H1 (cell line): ENCODE measurements at regions not wholly inside any gene's neighbourhood (a gene's known extent, or its start where the extent isn't known, plus 50 kb on each side); places are given as distances from the start of the nearest gene placed in this dataset.

Experiments used
- CTCF ChIA-PET: fragments of 300-600 bp; sonication (Branson Sonifier 250); formaldehyde crosslinking; loops from one replicate; lab custom pipeline; 2021; ENCODE audit not compliant: partially characterized antibody; lab: Charles Lee
- POLR2A ChIA-PET: fragments of 300-600 bp; sonication (Branson Sonifier 250); formaldehyde crosslinking; loops from one replicate; lab custom pipeline; 2021; ENCODE audit warnings: inconsistent platforms; ENCODE audit not compliant: partially characterized antibody; lab: Charles Lee
- DNase-seq, 2 experiments: peaks; one replicate each; pipeline versions ENCODE4 v3.0.0 to v3.0.0-alpha.2; 2010 to 2022; ENCODE audit warnings: low spot score in 2 of 2, low read depth in 1 of 2, mixed read lengths in 1 of 2
- FAIRE-seq: peaks from 2 replicates; lab custom pipeline; 2011; peaks lifted over from hg19 to GRCh38; lab: Jason Lieb, UNC
- H2AFZ ChIP-seq: 2 replicates; pipeline ENCODE4 v1.8.1; 2012; ENCODE audit warnings: low read length, inconsistent platforms
- H2AK5ac ChIP-seq: 2 replicates; pipeline ENCODE4 v1.6.1; 2013; ENCODE audit warnings: low read depth, low read length
- H2BK120ac ChIP-seq: replicated peaks from 2 replicates; pipeline ENCODE3; 2013; ENCODE audit warnings: low read depth, low read length, inconsistent platforms
- H2BK12ac ChIP-seq: 2 replicates; pipeline ENCODE4 v1.6.1; 2013; ENCODE audit warnings: low read depth, low read length
- H2BK15ac ChIP-seq: 2 replicates; pipeline ENCODE4 v1.6.1; 2013; ENCODE audit warnings: low read length
- H2BK20ac ChIP-seq: 2 replicates; pipeline ENCODE4 v1.6.1; 2013; ENCODE audit warnings: low read length
- H2BK5ac ChIP-seq: 2 replicates; pipeline ENCODE4 v1.6.1; 2013; ENCODE audit warnings: low read depth, low read length
- H3K14ac ChIP-seq: 2 replicates; pipeline ENCODE4 v1.6.1; 2013; ENCODE audit warnings: inconsistent platforms; ENCODE audit not compliant: insufficient read length
- H3K18ac ChIP-seq: 2 replicates; pipeline ENCODE4 v1.6.1; 2013; ENCODE audit warnings: low read length; ENCODE audit errors: extremely low read depth
- H3K23ac ChIP-seq: 2 replicates; pipeline ENCODE4 v1.6.1; 2013; ENCODE audit warnings: inconsistent platforms; ENCODE audit not compliant: insufficient read length
- H3K23me2 ChIP-seq: 2 replicates; pipeline ENCODE4 v1.6.1; 2013; ENCODE audit warnings: low read depth, low read length
- H3K27ac ChIP-seq: 2 replicates; pipeline ENCODE4 v1.6.1; 2011; ENCODE audit warnings: low read depth, low read length, inconsistent platforms
- H3K27me3 ChIP-seq, 4 experiments: replicated peaks in 1 of 4; 1 replicate in 1 of 4; 2 replicates in 3 of 4; pipeline versions ENCODE4 v1.6.1 to v1.8.1; 2011 to 2013; ENCODE audit warnings: low read length in 3 of 4, mild to moderate bottlenecking in 3 of 4, inconsistent platforms in 2 of 4, mixed read lengths in 2 of 4, moderate library complexity in 1 of 4; ENCODE audit not compliant: control insufficient read depth in 3 of 4, insufficient read depth in 3 of 4; ENCODE audit errors: extremely low read depth in 1 of 4
- H3K36me3 ChIP-seq, 4 experiments: 2 replicates each; pipeline versions ENCODE4 v1.6.1 to v1.8.1; 2011 to 2013; ENCODE audit warnings: mild to moderate bottlenecking in 4 of 4, low read length in 3 of 4, moderate library complexity in 2 of 4, control low read depth in 1 of 4, inconsistent platforms in 1 of 4; ENCODE audit not compliant: insufficient read depth in 4 of 4, control insufficient read depth in 2 of 4
- H3K4ac ChIP-seq: replicated peaks from 2 replicates; pipeline ENCODE3; 2013; ENCODE audit warnings: low read length, low read depth, mixed read lengths, inconsistent platforms; ENCODE audit not compliant: insufficient read length
- H3K4me1 ChIP-seq, 4 experiments: replicated peaks in 1 of 4; 1 replicate in 1 of 4; 2 replicates in 3 of 4; pipeline versions ENCODE4 v1.6.1 to v1.8.1; 2011 to 2013; ENCODE audit warnings: low read length in 3 of 4, inconsistent platforms in 2 of 4, mixed read lengths in 1 of 4; ENCODE audit not compliant: insufficient read depth in 4 of 4, control insufficient read depth in 3 of 4
- H3K4me2 ChIP-seq, 2 experiments: 2 replicates each; pipeline versions ENCODE4 v1.6.1 to v1.8.1; 2011 to 2013; ENCODE audit warnings: low read depth in 2 of 2, low read length in 2 of 2, control low read depth in 1 of 2, inconsistent platforms in 1 of 2, mild to moderate bottlenecking in 1 of 2; ENCODE audit not compliant: insufficient read depth in 1 of 2
- H3K4me3 ChIP-seq, 4 experiments: fragments of 200-600, 300-600 bp in 1 of 4; sonication (generic), shearing (Covaris generic), sonication (Bioruptor Twin) in 1 of 4; 2 replicates each; pipeline versions ENCODE4 v1.5.1 to v1.8.1; 2011 to 2016; ENCODE audit warnings: low read length in 4 of 4, low read depth in 3 of 4, control low read depth in 2 of 4, inconsistent platforms in 2 of 4, mild to moderate bottlenecking in 2 of 4, mixed read lengths in 1 of 4, moderate library complexity in 1 of 4; ENCODE audit not compliant: insufficient read depth in 2 of 4; ENCODE audit errors: extremely low read depth in 1 of 4
- H3K56ac ChIP-seq: replicated peaks from 2 replicates; pipeline ENCODE3; 2013; ENCODE audit warnings: low read depth, mild to moderate bottlenecking, mixed read lengths, low read length, inconsistent platforms; ENCODE audit not compliant: insufficient read length
- H3K79me1 ChIP-seq: 2 replicates; pipeline ENCODE4 v1.6.1; 2013; ENCODE audit warnings: low read depth, low read length, control low read depth
- H3K79me2 ChIP-seq, 2 experiments: 2 replicates each; pipeline versions ENCODE4 v1.6.1 to v1.8.1; 2012 to 2013; ENCODE audit warnings: low read length in 2 of 2, mild to moderate bottlenecking in 2 of 2, inconsistent platforms in 1 of 2; ENCODE audit not compliant: insufficient read depth in 2 of 2, control insufficient read depth in 1 of 2
- H3K9ac ChIP-seq, 4 experiments: replicated peaks in 1 of 4; 1 replicate in 1 of 4; 2 replicates in 3 of 4; pipeline versions ENCODE4 v1.6.1 to v1.8.1; 2011 to 2013; ENCODE audit warnings: low read depth in 3 of 4, low read length in 3 of 4, control low read depth in 2 of 4, mild to moderate bottlenecking in 2 of 4, moderate library complexity in 2 of 4, inconsistent platforms in 1 of 4; ENCODE audit errors: extremely low read depth in 1 of 4
- H3K9me3 ChIP-seq, 2 experiments: 2 replicates each; pipeline versions ENCODE4 v1.6.1 to v1.8.1; 2012 to 2013; ENCODE audit warnings: mild to moderate bottlenecking in 2 of 2, moderate library complexity in 2 of 2, control low read depth in 1 of 2, inconsistent platforms in 1 of 2, low read depth in 1 of 2, low read length in 1 of 2, mixed read lengths in 1 of 2; ENCODE audit not compliant: insufficient read depth in 2 of 2
- H4K20me1 ChIP-seq, 2 experiments: replicated peaks in 1 of 2; 2 replicates each; pipeline versions ENCODE3 to v1.8.1; 2011 to 2013; ENCODE audit warnings: inconsistent platforms in 2 of 2, low read length in 2 of 2, mild to moderate bottlenecking in 1 of 2; ENCODE audit not compliant: insufficient read depth in 2 of 2, control insufficient read depth in 1 of 2
- H4K5ac ChIP-seq: 2 replicates; pipeline ENCODE4 v1.6.1; 2013; ENCODE audit warnings: low read length, low read depth, mixed read lengths, inconsistent platforms; ENCODE audit not compliant: insufficient read length
- H4K8ac ChIP-seq: 2 replicates; pipeline ENCODE4 v1.8.0; 2013; ENCODE audit warnings: mild to moderate bottlenecking, moderate library complexity, low read length, inconsistent platforms; ENCODE audit not compliant: insufficient read depth; ENCODE audit errors: extremely low read depth
- H4K91ac ChIP-seq: replicated peaks from 2 replicates; pipeline ENCODE3; 2013; ENCODE audit warnings: low read length, mixed read lengths, inconsistent platforms; ENCODE audit not compliant: insufficient read length
- CBX8 ChIP-seq: fragments of 300-800, 300-1000 bp; sonication (generic); IDR thresholded peaks from 2 replicates; pipeline ENCODE4 v1.7.1; 2016; ENCODE audit warnings: low read depth, low read length, borderline replicate concordance
- CHD1 ChIP-seq: IDR thresholded peaks from 2 replicates; pipeline ENCODE4 v1.6.1; 2012; ENCODE audit warnings: low read depth, low read length, improper control_type of control experiment
- CHD2 ChIP-seq: IDR thresholded peaks from 2 replicates; pipeline ENCODE4 v1.6.1; 2012; ENCODE audit warnings: low read length, improper control_type of control experiment
- FOSL1 ChIP-seq: IDR thresholded peaks from 2 replicates; pipeline ENCODE4 v1.6.1; 2011; ENCODE audit warnings: mild to moderate bottlenecking, low read depth, low read length, moderate library complexity; ENCODE audit not compliant: insufficient read depth
- GTF2F1 ChIP-seq: IDR thresholded peaks from 2 replicates; pipeline ENCODE4 v1.6.1; 2012; ENCODE audit warnings: low read depth, low read length, improper control_type of control experiment, borderline replicate concordance
- JUND ChIP-seq: IDR thresholded peaks from 2 replicates; pipeline ENCODE4 v1.6.1; 2011; ENCODE audit warnings: mild to moderate bottlenecking, improper control_type of control experiment, low read length
- PHF8 ChIP-seq: fragments of 200-600 bp; sonication (generic); conservative IDR thresholded peaks from 2 replicates; pipeline ENCODE4 v1.7.1; 2012; ENCODE audit warnings: low read depth, mild to moderate bottlenecking, inconsistent platforms, low read length, moderate library complexity
- POU5F1 ChIP-seq: IDR thresholded peaks from 2 replicates; pipeline ENCODE4 v1.6.1; 2011; ENCODE audit warnings: low read depth, mild to moderate bottlenecking, low read length, moderate library complexity
- RXRA ChIP-seq: IDR thresholded peaks from 2 replicates; pipeline ENCODE4 v1.6.1; 2011; ENCODE audit warnings: low read depth, mild to moderate bottlenecking, low read length, moderate library complexity; ENCODE audit not compliant: insufficient read depth
- SIN3A ChIP-seq, 2 experiments: IDR thresholded peaks in 1 of 2; conservative IDR thresholded peaks in 1 of 2; 2 replicates each; pipeline ENCODE4 v1.6.1; 2011 to 2012; ENCODE audit warnings: low read length in 2 of 2, improper control_type of control experiment in 1 of 2, low read depth in 1 of 2, mild to moderate bottlenecking in 1 of 2
- SP4 ChIP-seq: IDR thresholded peaks from 2 replicates; pipeline ENCODE4 v1.6.1; 2012; ENCODE audit warnings: low read length, inconsistent platforms
- TAF7 ChIP-seq: optimal IDR thresholded peaks from 2 replicates; pipeline ENCODE3; 2011; ENCODE audit warnings: low read depth, mild to moderate bottlenecking, inconsistent platforms, low read length, moderate library complexity, borderline replicate concordance
- TCF12 ChIP-seq: IDR thresholded peaks from 2 replicates; pipeline ENCODE4 v1.6.1; 2011; ENCODE audit warnings: low read depth, mild to moderate bottlenecking, low read length
- ZNF274 ChIP-seq: IDR thresholded peaks from 2 replicates; pipeline ENCODE4 v1.7.0; 2012; ENCODE audit warnings: low read length, borderline replicate concordance; ENCODE audit errors: extremely low read depth

GRCh38 chr6:4311976-4312860 is 176.8 kb upstream of the ECI2 start:
- no peak for DNase-seq
- TF ChIP-seq PHF8 = no peak
- TF ChIP-seq TAF7 = no peak
- no peak for TF ChIP-seq RXRA
- TF ChIP-seq FOSL1 = no peak
- no peak for TF ChIP-seq ZNF274
- no peak for TF ChIP-seq CHD1
- TF ChIP-seq SP4 = no peak
- TF ChIP-seq POU5F1 = no peak
- no peak for TF ChIP-seq SIN3A (conservative IDR thresholded peaks at IDR 0.05 in 1 of 2, IDR thresholded peaks at IDR 0.05 in 1 of 2; ENCODE audit: low read depth in 1 of 2, low read length in 2 of 2)
- TF ChIP-seq CHD2 = no peak
- TF ChIP-seq TCF12 = no peak
- no peak for TF ChIP-seq CBX8
- no peak for TF ChIP-seq GTF2F1
- no peak for TF ChIP-seq JUND

More at GRCh38 chr6:4311976-4312860, 176.8 kb upstream of the ECI2 start:
- H2AK5ac ChIP-seq = no peak overlapping the region
- H3K9me3 ChIP-seq = no peaks in the 10 kb centered on the region; a peak in 1 of 4 replicates
- no peak overlapping the region for H2BK15ac ChIP-seq
- H3K18ac ChIP-seq = no peak overlapping the region
- H3K56ac ChIP-seq = no peak overlapping the region
- H3K79me2 ChIP-seq = no peaks in the 10 kb centered on the region
- peaks cover 0 to 5% (median 3%) of the 10 kb centered on the region in 4 experiments; a peak in 3 of 7 replicates for H3K4me1 ChIP-seq
- H3K4me2 ChIP-seq = no peak overlapping the region
- H3K9ac ChIP-seq = no peak overlapping the region
- no peak overlapping the region for H4K8ac ChIP-seq
- H4K20me1 ChIP-seq = no peaks in the 10 kb centered on the region
- no peaks in the 10 kb centered on the region for H3K36me3 ChIP-seq
- no peaks in the 10 kb centered on the region for H3K23me2 ChIP-seq
- no peak overlapping the region for H2BK20ac ChIP-seq
- no peak overlapping the region for H3K23ac ChIP-seq
- H2AFZ ChIP-seq = no peak overlapping the region
- H4K5ac ChIP-seq = no peak overlapping the region
- H4K91ac ChIP-seq = no peak overlapping the region
- FAIRE-seq = no peak
- no peak overlapping the region for H3K4me3 ChIP-seq
- no peak overlapping the region for H3K14ac ChIP-seq
- H3K27ac ChIP-seq = no peak overlapping the region
- H2BK12ac ChIP-seq = no peak overlapping the region
- H3K4ac ChIP-seq = no peak overlapping the region
- no peaks in the 10 kb centered on the region for H3K79me1 ChIP-seq
- H2BK120ac ChIP-seq = no peak overlapping the region
- CTCF ChIA-PET = interaction anchor here (0.6 to 0.7 kb wide), 3 partner anchors 308 to 664 kb away, joined by 3 to 4 read pairs (median 3); no protein-coding TSS in a partner anchor
- H2BK5ac ChIP-seq = no peak overlapping the region
- POLR2A ChIA-PET = no interaction called here
- peaks cover 0 to 3% (median 0%) of the 10 kb centered on the region in 4 experiments; a peak in 1 of 7 replicates for H3K27me3 ChIP-seq
